ENCODE measurements at regions not wholly inside any gene's neighbourhood (a gene's known extent, or its start where the extent isn't known, plus 50 kb on each side); places are given as distances from the start of the nearest gene placed in this dataset.

GRCh38 chr15:58377193-58377592 is 54.6 kb upstream of the LIPC start:
- TF ChIP-seq YY1 (IDR thresholded peaks at IDR 0.05) (no peak), GABPA (IDR thresholded peaks at IDR 0.05 in 1 of 2, conservative IDR thresholded peaks at IDR 0.05 in 1 of 2) (no peak)

Measured in liver (tissue), 2 donors.